IPS-15b (cell line): ENCODE measurements at regions not wholly inside any gene's neighbourhood (a gene's known extent, or its start where the extent isn't known, plus 50 kb on each side); places are given as distances from the start of the nearest gene placed in this dataset.
"Not testable (repeated sequence)": the region's sequence is repeated elsewhere in the genome, so short reads cannot be mapped to it uniquely, and the experiment has no call there.

Experiments
- H3K27me3 ChIP-seq: one replicate; pipeline ENCODE4 v1.6.1; 2013; ENCODE audit warnings: low read length; ENCODE audit not compliant: control insufficient read depth, insufficient read depth
- H3K36me3 ChIP-seq: one replicate; pipeline ENCODE4 v1.6.1; 2013; ENCODE audit warnings: low read length; ENCODE audit not compliant: control insufficient read depth, insufficient read depth
- H3K4me1 ChIP-seq: one replicate; pipeline ENCODE4 v1.6.1; 2013; ENCODE audit warnings: mild to moderate bottlenecking, low read length; ENCODE audit not compliant: control insufficient read depth, insufficient read depth
- H3K4me3 ChIP-seq: one replicate; pipeline ENCODE4 v1.5.1; 2013; ENCODE audit warnings: low read depth, low read length
- H3K9ac ChIP-seq: one replicate; pipeline ENCODE4 v1.6.1; 2013; ENCODE audit warnings: low read depth, mild to moderate bottlenecking, low read length
- H3K9me3 ChIP-seq: one replicate; pipeline ENCODE4 v1.6.1; 2013; ENCODE audit warnings: mild to moderate bottlenecking, low read length; ENCODE audit not compliant: control insufficient read depth, insufficient read depth

- H3K4me3 ChIP-seq: no peak overlapping the region
- no peaks in the 10 kb centered on the region for H3K4me1 ChIP-seq
- no peaks in the 10 kb centered on the region for H3K9me3 ChIP-seq
- no peaks in the 10 kb centered on the region for H3K36me3 ChIP-seq
- no peak overlapping the region for H3K9ac ChIP-seq
- no peaks in the 10 kb centered on the region for H3K27me3 ChIP-seq
Observed at GRCh38 chr7:4319280-4319679, 362.8 kb upstream of the FOXK1 start.

DNA sequence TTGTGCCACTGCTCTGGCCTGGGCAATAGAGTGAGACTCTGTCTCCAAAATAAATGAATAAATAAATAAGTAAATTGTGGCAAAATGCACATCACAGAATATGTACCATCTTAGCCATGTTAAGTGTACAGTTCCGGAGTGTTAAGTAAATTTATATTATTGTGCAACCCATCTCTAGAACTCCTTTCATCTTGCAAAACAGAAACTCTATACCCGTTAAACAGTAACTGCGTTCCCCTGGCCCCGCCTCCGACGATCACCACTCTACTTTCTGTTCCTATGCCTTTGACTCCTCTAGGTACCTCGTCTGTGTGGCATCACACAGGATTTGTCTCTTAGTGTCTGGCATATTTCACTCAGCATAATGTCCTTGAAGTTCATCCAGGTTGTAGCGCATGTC, 356.4 kb upstream of the FOXK1 start:
- H3K36me3 ChIP-seq: no peaks in the 10 kb centered on the region
- H3K4me1 ChIP-seq: no peaks in the 10 kb centered on the region
- no peak overlapping the region for H3K4me3 ChIP-seq
- no peaks in the 10 kb centered on the region for H3K27me3 ChIP-seq
- H3K9me3 ChIP-seq: no peaks in the 10 kb centered on the region
- no peak overlapping the region for H3K9ac ChIP-seq

DNA sequence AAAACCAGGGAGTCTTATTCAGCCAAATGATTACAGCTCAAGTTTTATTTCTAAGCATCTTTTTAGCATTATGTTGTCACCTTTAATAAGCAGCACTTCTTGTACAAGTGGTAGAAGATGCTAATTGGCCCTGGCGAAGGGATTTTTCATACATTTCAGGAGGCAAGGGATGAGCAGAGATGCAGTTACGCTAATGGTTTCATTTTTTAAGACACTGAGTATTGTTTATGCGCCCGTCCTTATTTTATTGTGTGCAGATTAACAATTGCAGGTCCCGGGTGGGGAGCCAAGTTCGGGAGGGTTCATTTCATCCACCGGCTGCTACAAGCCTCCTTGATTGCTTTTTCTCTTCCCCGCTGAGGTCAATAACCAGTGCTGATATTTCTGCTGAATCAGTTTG, 350.4 kb upstream of the FOXK1 start:
- Histone ChIP-seq H3K9me3 (no peaks in the 10 kb centered on the region), H3K27me3 (no peaks in the 10 kb centered on the region), H3K9ac (no peak overlapping the region)

DNA sequence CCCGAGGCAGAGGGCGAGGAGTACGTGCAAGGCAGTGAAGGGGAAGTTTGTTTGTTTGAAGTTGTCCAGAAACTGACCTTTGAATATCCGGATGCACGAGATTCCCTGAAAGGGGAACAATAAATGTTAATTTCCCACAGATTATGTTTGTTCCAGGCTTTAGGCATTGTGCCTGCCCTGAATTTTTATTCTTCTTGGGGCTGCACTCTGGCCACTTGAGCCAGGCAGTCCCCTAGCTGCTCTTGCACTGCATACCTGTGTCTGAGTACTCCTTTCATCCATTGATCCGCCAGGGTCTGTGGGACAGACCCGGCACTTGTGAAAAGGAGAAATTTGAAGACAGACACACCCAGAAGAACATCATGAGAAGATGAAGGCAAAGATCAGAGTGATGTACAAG, 343.5 kb upstream of the FOXK1 start:
- Histone ChIP-seq H3K36me3 (no peaks in the 10 kb centered on the region), H3K4me3 (no peak overlapping the region), H3K9ac (no peak overlapping the region), H3K4me1 (no peaks in the 10 kb centered on the region), H3K27me3 (no peaks in the 10 kb centered on the region), H3K9me3 (no peaks in the 10 kb centered on the region)

More for the DNA sequence above, 350.4 kb upstream of the FOXK1 start:
- Histone ChIP-seq H3K36me3 (no peaks in the 10 kb centered on the region), H3K4me1 (no peaks in the 10 kb centered on the region), H3K4me3 (no peak overlapping the region)

DNA sequence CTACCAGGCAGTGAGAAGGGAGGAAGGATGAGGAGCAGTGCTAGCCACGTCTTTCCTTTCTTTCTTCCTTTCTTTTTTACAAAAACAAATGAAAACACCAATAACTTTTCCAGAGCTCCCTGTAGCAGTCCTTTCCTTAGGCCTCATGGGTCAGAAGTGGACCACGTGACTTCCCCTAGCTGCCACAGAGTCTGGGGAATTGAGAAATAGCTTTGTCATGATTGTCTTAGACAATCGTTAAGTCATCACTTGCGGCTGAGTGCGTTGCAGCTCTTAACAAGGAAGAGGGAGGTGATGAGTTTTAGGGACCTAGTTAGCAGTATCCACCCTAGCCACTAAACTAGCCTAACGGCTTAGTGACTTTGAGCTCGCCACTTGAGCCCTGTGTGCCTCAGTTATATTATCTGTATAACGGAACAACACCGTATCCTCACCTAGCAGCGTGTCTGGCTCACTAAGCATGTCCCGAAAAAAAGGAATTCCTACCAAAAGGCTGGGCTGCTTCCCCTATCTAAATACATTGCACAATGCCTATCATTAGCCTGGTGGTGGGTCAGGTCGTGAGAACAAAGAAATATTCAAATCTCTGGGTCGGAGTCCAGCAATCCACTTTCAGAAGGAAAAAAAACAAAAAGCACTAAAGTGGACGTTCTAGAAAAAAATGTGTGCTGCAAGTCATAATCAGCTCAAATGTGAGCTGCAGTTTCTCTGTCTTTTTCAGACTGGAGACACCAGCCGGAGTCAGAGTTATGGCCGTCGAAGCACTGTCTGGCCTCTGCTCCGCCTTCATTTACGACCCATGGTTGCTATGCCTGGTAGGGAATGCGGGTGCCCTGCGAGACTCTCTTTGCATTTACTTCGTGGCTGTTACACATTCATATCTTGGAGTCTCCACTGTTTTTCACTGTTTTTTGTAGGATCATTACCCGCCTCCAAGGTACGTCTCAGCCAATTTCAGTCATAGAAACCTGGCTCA, 338.5 kb upstream of the FOXK1 start:
- Histone ChIP-seq H3K9me3 (no peaks in the 10 kb centered on the region), H3K4me3 (no peak overlapping the region), H3K36me3 (no peaks in the 10 kb centered on the region), H3K9ac (no peak overlapping the region), H3K4me1 (no peaks in the 10 kb centered on the region), H3K27me3 (no peaks in the 10 kb centered on the region)

DNA sequence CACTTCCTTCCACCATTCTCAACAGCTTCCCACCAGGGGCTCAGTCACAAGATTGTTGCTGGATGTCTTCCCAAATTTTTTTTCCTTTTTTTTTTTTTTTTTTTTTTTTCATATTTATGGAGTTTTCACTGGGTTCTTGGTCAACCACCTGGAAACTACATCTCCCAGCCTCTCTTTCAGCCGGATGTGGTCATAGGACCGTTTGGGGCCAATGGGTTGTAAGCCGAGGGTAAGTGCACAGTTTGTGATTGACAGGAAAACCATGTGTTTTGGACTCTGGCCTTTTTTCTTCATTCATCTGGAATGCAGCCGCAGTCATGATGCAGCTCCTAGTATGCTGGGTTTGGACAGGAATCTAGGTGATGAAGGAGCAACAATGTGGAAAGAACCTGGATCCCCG, 337.1 kb upstream of the FOXK1 start:
- no peak overlapping the region for H3K9ac ChIP-seq
- H3K9me3 ChIP-seq: no peaks in the 10 kb centered on the region
- H3K4me3 ChIP-seq: no peak overlapping the region
- no peaks in the 10 kb centered on the region for H3K27me3 ChIP-seq
- no peaks in the 10 kb centered on the region for H3K36me3 ChIP-seq
- no peaks in the 10 kb centered on the region for H3K4me1 ChIP-seq

DNA sequence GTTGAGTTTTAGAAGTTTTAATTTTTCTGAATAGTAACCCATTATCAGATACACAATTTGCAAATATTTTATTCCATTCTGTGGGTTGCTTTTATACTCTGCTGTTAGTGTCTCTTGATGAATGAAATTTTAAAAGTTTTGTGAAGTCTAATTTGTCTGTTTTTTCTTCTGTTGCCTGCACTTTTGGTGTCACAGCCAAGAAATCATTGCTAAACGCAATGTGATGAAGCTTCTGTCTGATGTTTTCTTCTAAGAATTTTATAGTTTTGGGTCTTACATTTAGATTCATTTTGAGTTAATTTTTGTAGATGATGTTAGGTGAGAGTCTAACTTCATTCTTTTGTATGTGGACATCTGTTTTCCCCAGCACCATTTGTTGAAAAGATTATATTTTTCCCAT, 330.0 kb upstream of the FOXK1 start:
- Histone ChIP-seq H3K9ac (no peak overlapping the region), H3K27me3 (no peaks in the 10 kb centered on the region), H3K4me1 (no peaks in the 10 kb centered on the region), H3K36me3 (no peaks in the 10 kb centered on the region), H3K4me3 (no peak overlapping the region), H3K9me3 (no peaks in the 10 kb centered on the region)

DNA sequence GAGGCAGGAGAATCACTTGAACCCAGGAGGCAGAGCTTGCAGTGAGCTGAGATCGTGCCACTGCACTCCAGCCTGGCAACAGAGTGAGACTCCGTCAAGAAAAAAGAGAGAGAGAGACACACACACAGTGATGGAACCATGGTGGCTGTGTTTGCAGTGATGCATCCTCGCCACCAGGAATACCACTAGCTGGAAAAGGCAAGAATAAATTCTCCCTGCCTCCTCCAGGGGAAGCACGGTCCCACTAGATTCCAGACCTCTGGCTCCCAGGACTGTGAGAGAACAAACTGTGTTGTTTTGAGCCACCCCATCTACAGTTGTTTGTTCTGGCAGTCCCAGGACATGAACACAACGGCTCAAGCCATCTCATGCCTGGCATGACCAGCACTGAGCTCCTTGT, 320.3 kb upstream of the FOXK1 start:
- Histone ChIP-seq H3K36me3 (no peaks in the 10 kb centered on the region), H3K9me3 (no peaks in the 10 kb centered on the region), H3K9ac (no peak overlapping the region), H3K4me3 (no peak overlapping the region), H3K4me1 (no peaks in the 10 kb centered on the region), H3K27me3 (no peaks in the 10 kb centered on the region)

- H3K4me3 ChIP-seq: no peak overlapping the region
- no peaks in the 10 kb centered on the region for H3K4me1 ChIP-seq
- no peaks in the 10 kb centered on the region for H3K27me3 ChIP-seq
- no peaks in the 10 kb centered on the region for H3K36me3 ChIP-seq
- H3K9ac ChIP-seq: no peak overlapping the region
- no peaks in the 10 kb centered on the region for H3K9me3 ChIP-seq
Observed at GRCh38 chr7:4383584-4383983, 298.5 kb upstream of the FOXK1 start.

DNA sequence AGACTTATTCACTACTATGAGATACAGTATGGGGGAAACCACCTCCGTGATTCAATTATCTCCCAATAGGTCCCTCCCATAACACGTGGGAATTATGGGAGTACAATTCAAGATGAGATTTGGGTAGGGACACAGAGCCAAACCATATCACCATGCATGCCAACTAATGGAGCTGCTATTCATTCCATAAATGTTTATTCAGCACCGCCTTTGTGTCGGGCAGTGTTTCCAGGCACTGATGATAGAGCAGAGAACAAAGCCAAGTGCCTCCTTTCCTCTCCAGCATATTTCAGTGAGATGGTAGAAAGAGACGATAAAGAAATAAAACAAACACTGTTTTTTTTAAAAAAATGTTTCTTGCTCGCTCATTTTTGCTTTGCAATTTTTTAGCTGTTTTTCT, 295.9 kb upstream of the FOXK1 start:
- H3K36me3 ChIP-seq: no peaks in the 10 kb centered on the region
- H3K4me1 ChIP-seq: no peaks in the 10 kb centered on the region
- H3K9ac ChIP-seq: no peak overlapping the region
- no peaks in the 10 kb centered on the region for H3K27me3 ChIP-seq
- H3K9me3 ChIP-seq: no peaks in the 10 kb centered on the region
- H3K4me3 ChIP-seq: no peak overlapping the region

GRCh38 chr7:4391103-4391502, 291.0 kb upstream of the FOXK1 start:
- not testable (repeated sequence) for H3K4me1 ChIP-seq, H3K9me3 ChIP-seq, H3K27me3 ChIP-seq, H3K36me3 ChIP-seq, H3K4me3 ChIP-seq, H3K9ac ChIP-seq

DNA sequence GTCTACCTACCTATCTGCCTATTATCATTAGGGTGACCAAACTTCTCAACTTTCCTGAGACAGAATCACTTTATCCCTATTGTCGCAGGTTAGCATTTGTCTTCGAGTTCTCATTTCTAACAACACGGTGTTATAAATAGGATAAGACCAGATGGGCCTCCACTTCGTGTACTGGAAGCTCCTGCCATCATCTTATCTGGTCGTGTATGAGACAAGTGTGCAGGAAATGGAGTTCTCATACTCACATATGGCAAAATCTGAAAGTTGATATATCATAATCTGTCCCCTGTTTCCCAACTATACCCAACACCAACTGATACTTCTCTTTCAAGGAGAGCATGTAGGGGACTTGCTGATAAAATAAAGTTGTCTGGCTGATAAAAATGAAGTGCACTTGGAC, 287.4 kb upstream of the FOXK1 start:
- H3K9ac ChIP-seq: no peak overlapping the region
- H3K27me3 ChIP-seq: no peaks in the 10 kb centered on the region
- no peaks in the 10 kb centered on the region for H3K4me1 ChIP-seq
- peaks cover 3% of the 10 kb centered on the region for H3K9me3 ChIP-seq
- H3K36me3 ChIP-seq: no peaks in the 10 kb centered on the region
- no peak overlapping the region for H3K4me3 ChIP-seq
